GM13977 (cell line): ENCODE measurements at regions not wholly inside any gene's neighbourhood (a gene's known extent, or its start where the extent isn't known, plus 50 kb on each side); places are given as distances from the start of the nearest gene placed in this dataset.

ENCODE experiments used
- DNase-seq: peaks from one replicate; pipeline ENCODE4 v3.0.0; 2012; ENCODE audit warnings: low spot score
- in situ Hi-C: fragments of 300-500 bp; cut with MboI; formaldehyde crosslinking; loops from one replicate; pipeline ENCODE4 v1.12.0; 2022; ENCODE audit warnings: low sequenced_read_pairs, low pct_unique_long_range_greater_than_20kb, mixed read lengths, inconsistent platforms; ENCODE audit not compliant: unreplicated experiment
- TF ChIP-seq, protein P1 (sequence below): IDR thresholded peaks from 2 replicates; pipeline ENCODE4 v1.5.1; 2012; ENCODE audit warnings: mild to moderate bottlenecking, control low read depth; ENCODE audit not compliant: insufficient read depth; ENCODE audit errors: extremely low read depth, missing control alignments

DNA sequence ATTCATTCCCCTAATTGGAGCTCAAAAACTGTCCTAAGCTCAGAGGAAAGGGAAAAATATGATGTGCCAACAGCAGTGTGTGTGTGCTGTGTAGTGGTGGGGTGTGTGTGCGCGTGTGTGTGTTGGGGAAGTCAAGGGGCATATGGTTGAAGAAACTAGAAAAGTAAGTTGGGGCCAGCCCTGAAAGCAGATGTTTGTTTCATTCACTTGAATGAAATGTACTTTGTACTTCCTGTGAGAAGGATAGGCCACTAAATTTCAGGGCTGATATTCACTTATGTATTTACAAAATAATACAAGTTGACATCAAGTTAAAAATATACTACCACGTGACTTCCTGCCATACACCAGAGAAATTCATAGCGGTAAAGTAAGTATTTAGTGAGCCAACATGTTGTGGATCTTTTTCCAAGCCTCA lies 151.3 kb upstream of the JADE1 start:
- in situ Hi-C loops = no loop called here
- no peak for DNase-seq
- TF ChIP-seq, protein P1, sequence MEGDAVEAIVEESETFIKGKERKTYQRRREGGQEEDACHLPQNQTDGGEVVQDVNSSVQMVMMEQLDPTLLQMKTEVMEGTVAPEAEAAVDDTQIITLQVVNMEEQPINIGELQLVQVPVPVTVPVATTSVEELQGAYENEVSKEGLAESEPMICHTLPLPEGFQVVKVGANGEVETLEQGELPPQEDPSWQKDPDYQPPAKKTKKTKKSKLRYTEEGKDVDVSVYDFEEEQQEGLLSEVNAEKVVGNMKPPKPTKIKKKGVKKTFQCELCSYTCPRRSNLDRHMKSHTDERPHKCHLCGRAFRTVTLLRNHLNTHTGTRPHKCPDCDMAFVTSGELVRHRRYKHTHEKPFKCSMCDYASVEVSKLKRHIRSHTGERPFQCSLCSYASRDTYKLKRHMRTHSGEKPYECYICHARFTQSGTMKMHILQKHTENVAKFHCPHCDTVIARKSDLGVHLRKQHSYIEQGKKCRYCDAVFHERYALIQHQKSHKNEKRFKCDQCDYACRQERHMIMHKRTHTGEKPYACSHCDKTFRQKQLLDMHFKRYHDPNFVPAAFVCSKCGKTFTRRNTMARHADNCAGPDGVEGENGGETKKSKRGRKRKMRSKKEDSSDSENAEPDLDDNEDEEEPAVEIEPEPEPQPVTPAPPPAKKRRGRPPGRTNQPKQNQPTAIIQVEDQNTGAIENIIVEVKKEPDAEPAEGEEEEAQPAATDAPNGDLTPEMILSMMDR = no peak

DNA sequence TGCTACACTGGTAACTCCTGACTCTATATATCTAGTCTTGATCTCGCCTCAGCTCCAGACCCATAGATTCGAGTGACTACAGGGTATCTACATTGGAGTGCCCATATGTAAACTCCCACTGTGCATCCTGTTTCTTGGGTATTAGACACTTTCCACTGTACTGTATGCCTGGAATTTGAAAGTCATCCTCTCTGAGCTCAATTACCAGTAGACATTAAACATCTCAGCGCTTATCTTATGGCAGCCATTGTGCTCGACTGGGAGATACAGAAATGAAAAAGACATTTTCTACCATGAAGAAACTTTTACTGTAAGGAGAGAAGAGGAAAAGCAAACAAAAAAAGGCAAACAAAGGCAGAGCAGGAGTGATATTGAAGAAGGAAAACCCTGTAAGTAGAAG lies 151.9 kb upstream of the JADE1 start:
- TF ChIP-seq, protein P1 = no peak
- in situ Hi-C loops = no loop called here
- no peak for DNase-seq

DNA sequence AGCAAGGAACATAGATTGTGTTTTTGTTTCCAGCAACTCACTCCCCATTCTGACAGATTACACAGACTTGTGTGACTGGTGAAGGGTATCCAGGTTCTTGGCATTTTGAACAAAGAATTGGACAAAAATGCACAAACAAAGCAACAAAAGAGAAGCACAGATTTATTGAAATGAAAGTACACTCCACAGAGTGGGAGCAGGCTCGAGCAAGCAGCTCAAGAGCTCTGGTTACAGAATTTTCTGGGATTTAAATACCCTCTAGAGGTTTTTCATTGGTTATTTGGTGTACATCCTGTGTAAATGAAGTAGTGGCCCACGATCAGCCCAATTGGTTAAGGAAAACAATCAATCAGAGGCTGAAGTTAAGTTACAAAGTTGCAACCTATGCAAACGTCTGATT lies 155.0 kb upstream of the JADE1 start:
- TF ChIP-seq, protein P1 = no peak
- in situ Hi-C loops = no loop called here
- DNase-seq = no peak

DNA sequence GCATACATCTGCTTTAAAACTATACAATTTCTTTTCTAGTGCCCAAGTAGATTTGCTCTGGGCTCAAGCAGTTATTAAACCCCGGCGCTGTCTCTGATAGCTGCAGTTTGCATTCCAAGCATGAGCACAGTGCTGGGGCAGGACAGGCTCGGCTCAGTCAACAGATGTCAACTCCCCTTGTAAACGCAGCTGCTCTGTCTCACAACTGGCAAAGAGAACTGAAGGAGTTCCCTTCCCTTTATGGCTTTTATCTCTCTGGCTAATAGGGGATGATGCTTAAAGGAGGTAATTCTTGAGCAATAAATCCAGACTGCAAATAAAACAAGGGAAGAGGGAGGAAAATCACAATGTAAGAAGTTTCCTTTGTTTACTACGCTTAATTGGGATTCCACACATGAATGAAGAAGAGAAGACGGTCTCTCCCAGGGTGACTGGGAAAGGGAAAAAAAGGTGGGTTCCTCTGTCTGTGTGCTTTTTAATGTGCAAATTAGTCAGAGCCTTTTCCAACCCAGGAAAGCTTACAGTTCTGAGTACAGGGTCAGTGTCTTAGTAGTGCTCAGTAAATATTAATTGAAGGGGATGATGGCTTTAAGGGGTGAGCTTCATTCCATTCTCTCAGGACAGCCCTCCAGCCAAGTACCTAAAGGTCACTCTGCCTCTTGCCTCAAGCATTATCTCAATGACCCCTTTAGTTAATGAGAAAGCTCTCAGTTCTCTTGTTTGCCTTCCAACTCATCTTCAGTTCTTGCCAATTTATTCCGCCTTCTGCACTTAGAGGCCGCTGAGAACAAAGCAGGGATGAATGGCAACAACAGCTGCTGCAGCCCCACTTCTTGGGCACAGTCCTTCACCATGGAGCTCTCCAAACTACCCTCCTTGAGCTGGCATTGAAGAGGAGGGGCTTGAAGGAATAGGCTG lies 155.7 kb upstream of the JADE1 start:
- in situ Hi-C loops = no loop called here
- TF ChIP-seq, protein P1 = no peak
- no peak for DNase-seq

DNA sequence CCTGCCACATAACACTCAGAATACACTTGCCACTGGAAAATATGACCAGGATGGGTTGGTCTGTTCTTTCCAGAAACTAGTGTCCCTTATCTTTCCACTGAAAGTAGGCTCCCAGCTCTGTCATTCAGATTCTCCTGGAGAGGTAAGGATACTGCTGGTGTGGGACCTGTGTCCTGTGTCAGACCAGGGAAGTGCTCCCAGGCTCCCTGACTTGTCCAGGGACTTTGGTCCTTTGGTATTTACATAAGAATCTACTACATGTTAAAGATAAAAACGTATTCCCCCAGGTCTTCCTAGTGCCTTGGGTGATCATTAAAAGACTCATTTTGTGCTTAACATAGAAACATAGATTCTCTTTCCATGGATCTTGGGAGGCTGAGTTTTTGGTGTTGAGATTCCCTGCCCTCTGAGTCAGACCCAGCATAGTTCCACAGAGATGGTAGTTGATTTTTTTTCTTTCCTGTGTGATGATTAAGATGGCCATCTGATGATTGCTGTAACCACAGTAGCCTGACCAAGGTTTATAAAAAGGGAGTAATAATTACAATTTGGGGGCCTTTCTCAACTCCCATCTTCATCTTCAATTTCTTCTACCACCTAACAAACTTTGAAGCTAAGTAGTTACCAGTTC lies 159.8 kb upstream of the JADE1 start:
- TF ChIP-seq, protein P1 = no peak
- in situ Hi-C loops = no loop called here
- DNase-seq = no peak

DNA sequence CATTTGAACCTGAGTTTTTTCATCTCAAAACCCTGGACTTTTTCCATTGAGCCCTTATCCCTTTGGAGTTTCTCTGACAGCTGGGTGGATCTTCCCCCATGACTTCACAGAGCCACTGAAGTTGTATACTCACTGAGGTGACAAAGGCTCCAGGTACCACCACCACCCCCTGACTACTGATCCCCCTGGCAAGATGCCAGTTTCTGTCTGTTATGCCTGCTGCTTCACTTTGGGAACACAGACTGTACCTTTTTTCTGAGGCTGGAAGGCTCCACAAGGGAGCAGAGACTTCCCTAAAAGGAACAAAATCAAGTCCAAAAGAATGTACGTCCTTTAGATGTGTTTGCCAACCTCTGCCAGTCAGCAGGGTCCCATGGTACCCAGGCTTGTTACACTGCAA lies 160.3 kb upstream of the JADE1 start:
- in situ Hi-C loops = no loop called here
- TF ChIP-seq, protein P1 = no peak

More for the DNA sequence above, 160.3 kb upstream of the JADE1 start:
- DNase-seq = no peak
